SU-DHL-6 (cell line): ENCODE measurements at regions not wholly inside any gene's neighbourhood (a gene's known extent, or its start where the extent isn't known, plus 50 kb on each side); places are given as distances from the start of the nearest gene placed in this dataset.

Experiments
- H2AFZ ChIP-seq: fragments of 200-600 bp; sonication (generic); 2 replicates; pipeline ENCODE4 v1.6.1; 2014; ENCODE audit warnings: low read depth, mild to moderate bottlenecking, moderate library complexity, mixed read lengths, antibody characterized with exemption, low read length; ENCODE audit not compliant: severe bottlenecking
- H3F3A ChIP-seq: fragments of 200-600 bp; shearing (Covaris generic); 2 replicates; pipeline ENCODE4 v1.6.0; 2016; ENCODE audit warnings: antibody characterized with exemption, mild to moderate bottlenecking; ENCODE audit not compliant: insufficient read depth
- H3K27ac ChIP-seq: fragments of 200-600 bp; sonication (generic); 2 replicates; pipeline ENCODE4 v1.5.1; 2016; ENCODE audit warnings: low read depth, mild to moderate bottlenecking, low read length, moderate library complexity, mixed read lengths
- H3K27me3 ChIP-seq: fragments of 200-600 bp; sonication (generic), shearing (Covaris generic); 2 replicates; pipeline ENCODE4 v1.6.0; 2014; ENCODE audit warnings: mild to moderate bottlenecking, low read length
- H3K36me3 ChIP-seq: fragments of 200-600 bp; sonication (generic); 2 replicates; pipeline ENCODE4 v1.6.1; 2014; ENCODE audit warnings: mild to moderate bottlenecking, low read length, mixed read lengths
- H3K4me2 ChIP-seq: fragments of 300-600, 200-600 bp; shearing (Covaris generic), sonication (generic); 2 replicates; pipeline ENCODE4 v1.6.0; 2014; ENCODE audit warnings: low read length, low read depth, mild to moderate bottlenecking; ENCODE audit not compliant: poor library complexity, severe bottlenecking
- H3K4me3 ChIP-seq: fragments of 200-600 bp; sonication (generic); 2 replicates; pipeline ENCODE4 v1.5.1; 2014; ENCODE audit warnings: antibody characterized with exemption, low read length, mild to moderate bottlenecking, mixed read lengths; ENCODE audit not compliant: insufficient read depth, poor library complexity, severe bottlenecking
- H3K79me2 ChIP-seq: fragments of 200-600 bp; sonication (generic); 2 replicates; pipeline ENCODE4 v1.6.1; 2014; ENCODE audit warnings: mild to moderate bottlenecking, low read length, moderate library complexity; ENCODE audit not compliant: insufficient read depth
- H3K9ac ChIP-seq: fragments of 200-600 bp; sonication (generic); 2 replicates; pipeline ENCODE4 v1.7.0; 2014; ENCODE audit warnings: mild to moderate bottlenecking, low read length
- H3K9me2 ChIP-seq: fragments of 200-600 bp; sonication (generic); replicated peaks from 2 replicates; pipeline ENCODE4 v1.6.1; 2014; ENCODE audit warnings: low read length; ENCODE audit not compliant: insufficient read depth
- H3K9me3 ChIP-seq: fragments of 200-600 bp; sonication (generic); 2 replicates; pipeline ENCODE4 v1.6.1; 2014; ENCODE audit warnings: low read length, mixed read lengths; ENCODE audit not compliant: insufficient read depth
- H4K20me1 ChIP-seq: fragments of 200-600 bp; sonication (generic); 2 replicates; pipeline ENCODE4 v1.6.1; 2014; ENCODE audit warnings: low read depth, mild to moderate bottlenecking, antibody characterized with exemption, low read length, moderate library complexity, mixed read lengths
- CTCF ChIP-seq: fragments of 200-600 bp; sonication (generic); IDR thresholded peaks from one replicate; pipeline ENCODE4 v1.5.1; 2017; ENCODE audit warnings: antibody characterized with exemption, mild to moderate bottlenecking, low read length, moderate library complexity; ENCODE audit not compliant: insufficient read depth, poor library complexity, severe bottlenecking
- EZH2phosphoT487 ChIP-seq: fragments of 200-600 bp; sonication (generic), shearing (Covaris generic); conservative IDR thresholded peaks from 2 replicates; pipeline ENCODE4 v1.6.1; 2018; ENCODE audit warnings: mild to moderate bottlenecking, antibody characterized with exemption, low read length, moderate library complexity, mixed read lengths

- Histone ChIP-seq H4K20me1 (no peaks in the 10 kb centered on the region), H3K79me2 (no peaks in the 10 kb centered on the region), H3F3A (no peaks in the 10 kb centered on the region), H3K9me2 (no peaks in the 10 kb centered on the region), H3K4me3 (no peak overlapping the region), H3K9ac (no peak overlapping the region), H3K4me2 (no peak overlapping the region), H2AFZ (no peak overlapping the region), H3K27ac (no peak overlapping the region), H3K36me3 (no peaks in the 10 kb centered on the region), H3K9me3 (no peaks in the 10 kb centered on the region), H3K27me3 (no peaks in the 10 kb centered on the region)
- TF ChIP-seq EZH2phosphoT487 = no peak
These were observed 62.4 kb downstream of the CLDN17 start for GRCh38 chr21:30104241-30104640.

GRCh38 chr21:30102871-30103270 lies 63.7 kb downstream of the CLDN17 start:
- Histone ChIP-seq H3K27me3 (no peaks in the 10 kb centered on the region), H3K9ac (no peak overlapping the region), H3K27ac (no peak overlapping the region), H3K9me2 (no peaks in the 10 kb centered on the region), H4K20me1 (no peaks in the 10 kb centered on the region), H2AFZ (no peak overlapping the region), H3K36me3 (no peaks in the 10 kb centered on the region), H3F3A (no peaks in the 10 kb centered on the region), H3K9me3 (no peaks in the 10 kb centered on the region), H3K4me2 (no peak overlapping the region), H3K79me2 (no peaks in the 10 kb centered on the region), H3K4me3 (no peak overlapping the region)
- TF ChIP-seq EZH2phosphoT487 = no peak
- TF ChIP-seq CTCF = no peak

GRCh38 chr21:30101967-30102366 lies 64.6 kb downstream of the CLDN17 start:
- no peak overlapping the region for H3K4me3 ChIP-seq
- H3K4me2 ChIP-seq = no peak overlapping the region
- H3F3A ChIP-seq = no peaks in the 10 kb centered on the region
- H3K9ac ChIP-seq = no peak overlapping the region
- no peak overlapping the region for H2AFZ ChIP-seq
- H3K27ac ChIP-seq = no peak overlapping the region
- TF ChIP-seq EZH2phosphoT487 (no peak), CTCF (no peak)
- no peaks in the 10 kb centered on the region for H3K9me3 ChIP-seq
- H4K20me1 ChIP-seq = no peaks in the 10 kb centered on the region
- H3K79me2 ChIP-seq = no peaks in the 10 kb centered on the region
- H3K27me3 ChIP-seq = no peaks in the 10 kb centered on the region
- no peaks in the 10 kb centered on the region for H3K9me2 ChIP-seq
- no peaks in the 10 kb centered on the region for H3K36me3 ChIP-seq

- H3K4me3 ChIP-seq = no peak overlapping the region
These were observed 68.8 kb downstream of the CLDN17 start for GRCh38 chr21:30097791-30098190.

More at GRCh38 chr21:30097791-30098190, 68.8 kb downstream of the CLDN17 start:
- no peak overlapping the region for H3K27ac ChIP-seq
- H3K9ac ChIP-seq = no peak overlapping the region
- no peaks in the 10 kb centered on the region for H3F3A ChIP-seq
- no peak overlapping the region for H3K4me2 ChIP-seq
- no peak for TF ChIP-seq CTCF
- no peak for TF ChIP-seq EZH2phosphoT487
- H4K20me1 ChIP-seq = no peaks in the 10 kb centered on the region
- H3K79me2 ChIP-seq = no peaks in the 10 kb centered on the region
- no peaks in the 10 kb centered on the region for H3K9me3 ChIP-seq
- H3K36me3 ChIP-seq = no peaks in the 10 kb centered on the region
- H2AFZ ChIP-seq = no peak overlapping the region
- H3K27me3 ChIP-seq = no peaks in the 10 kb centered on the region
- H3K9me2 ChIP-seq = no peaks in the 10 kb centered on the region
